ENCODE measurements at regions not wholly inside any gene's neighbourhood (a gene's known extent, or its start where the extent isn't known, plus 50 kb on each side); places are given as distances from the start of the nearest gene placed in this dataset.

- DNase-seq = no peak
Measured at GRCh38 chr10:29924436-29924835, 134.9 kb downstream of the JCAD start.

GRCh38 chr10:29923416-29923965 is 135.9 kb downstream of the JCAD start:
- DNase-seq = no peak

GRCh38 chr10:29922892-29923291 is 136.5 kb downstream of the JCAD start:
- no peak for DNase-seq

GRCh38 chr10:29922226-29922625 is 137.2 kb downstream of the JCAD start:
- no peak for DNase-seq

- DNase-seq = no peak
Measured at GRCh38 chr10:29921071-29921446, 138.3 kb downstream of the JCAD start.

- DNase-seq = no peak
Measured at GRCh38 chr10:29920408-29921070, 138.8 kb downstream of the JCAD start.

- DNase-seq = no peak
Measured at GRCh38 chr10:29918623-29919400, 140.6 kb downstream of the JCAD start.

GRCh38 chr10:29917311-29917710 is 142.1 kb downstream of the JCAD start:
- no peak for DNase-seq

- no peak for DNase-seq
Measured at GRCh38 chr10:29916669-29917068, 142.7 kb downstream of the JCAD start.

- DNase-seq = no peak
Measured at GRCh38 chr10:29914986-29915785, 144.2 kb downstream of the JCAD start.

GRCh38 chr10:29908962-29909361 is 150.4 kb downstream of the JCAD start:
- DNase-seq = no peak

GRCh38 chr10:29900865-29901264 is 158.5 kb downstream of the JCAD start:
- DNase-seq = no peak

- no peak for DNase-seq
Measured at GRCh38 chr10:29897999-29898716, 161.2 kb downstream of the JCAD start.

- no peak for DNase-seq
Measured at GRCh38 chr10:29897430-29897829, 162.0 kb downstream of the JCAD start.

GRCh38 chr10:29896053-29896452 is 163.3 kb downstream of the JCAD start:
- DNase-seq = no peak

- DNase-seq = no peak
Measured at GRCh38 chr10:29895456-29895855, 163.9 kb downstream of the JCAD start.

GRCh38 chr10:29888321-29888720 is 171.1 kb downstream of the JCAD start:
- no peak for DNase-seq

- DNase-seq = no peak
Measured at GRCh38 chr10:29886299-29886698, 173.1 kb downstream of the JCAD start.

GRCh38 chr10:29883231-29883630 is 176.2 kb downstream of the JCAD start:
- DNase-seq = no peak

GRCh38 chr10:29882766-29883165 is 176.6 kb downstream of the JCAD start:
- no peak for DNase-seq

GRCh38 chr10:29881811-29882210 is 177.6 kb downstream of the JCAD start:
- no peak for DNase-seq

- DNase-seq = no peak
Measured at GRCh38 chr10:29881336-29881771, 178.0 kb downstream of the JCAD start.

GRCh38 chr10:29880856-29881255 is 178.5 kb downstream of the JCAD start:
- DNase-seq = no peak
